IMR-90 (cell line): ENCODE measurements at regions not wholly inside any gene's neighbourhood (a gene's known extent, or its start where the extent isn't known, plus 50 kb on each side); places are given as distances from the start of the nearest gene placed in this dataset.
A peak's percentile ranks its signal among the peaks of the same experiment; 100 is the strongest.

Source experiments
- ATAC-seq: fragments of 200-7000 bp; cut with Tn5 transposase; 2 replicates; pipeline ENCODE4 v1.9.1; 2020; ENCODE audit warnings: low read depth, mild to moderate bottlenecking, moderate library complexity
- BruUV-seq: library from RNA; stranded (reverse); fragments of 400-500 nt; replicated peaks from 2 replicates; lab custom pipeline; 2021; lab: Mats Ljungman, UMichigan
- CTCF ChIA-PET: fragments of 300-600 bp; formaldehyde crosslinking; extraction: SDS; loops from one replicate; lab custom pipeline; 2021; ENCODE audit warnings: antibody characterized with exemption; lab: Yijun Ruan, JAX
- POLR2A ChIA-PET: fragments of 300-600 bp; sonication (Branson Sonifier 250); formaldehyde crosslinking; loops from one replicate; lab custom pipeline; 2022; ENCODE audit warnings: antibody characterized with exemption; ENCODE audit not compliant: unreplicated experiment; lab: Charles Lee
- DNase-seq: peaks from one replicate; pipeline ENCODE4 v3.0.0; 2013
- H2AFZ ChIP-seq: replicated peaks from 2 replicates; pipeline ENCODE3; 2013; ENCODE audit warnings: low read length, mild to moderate bottlenecking; ENCODE audit not compliant: poor library complexity
- H2AK5ac ChIP-seq: 2 replicates; pipeline ENCODE4 v1.6.1; 2013; ENCODE audit warnings: low read depth, low read length, inconsistent platforms
- H2AK9ac ChIP-seq: replicated peaks from 2 replicates; pipeline ENCODE3; 2013; ENCODE audit warnings: mild to moderate bottlenecking, low read depth, low read length, moderate library complexity; ENCODE audit not compliant: poor library complexity
- H2BK120ac ChIP-seq: 2 replicates; pipeline ENCODE4 v1.6.1; 2013; ENCODE audit warnings: low read depth, low read length, inconsistent platforms
- H2BK15ac ChIP-seq: 3 replicates; pipeline ENCODE4 v1.6.1; 2013; ENCODE audit warnings: low read depth, low read length, inconsistent platforms
- H2BK20ac ChIP-seq: 2 replicates; pipeline ENCODE4 v1.6.1; 2013; ENCODE audit warnings: low read depth, mild to moderate bottlenecking, inconsistent platforms, low read length, moderate library complexity
- H2BK5ac ChIP-seq: 2 replicates; pipeline ENCODE4 v1.6.1; 2013; ENCODE audit warnings: mild to moderate bottlenecking, low read depth, low read length, inconsistent platforms; ENCODE audit not compliant: poor library complexity, severe bottlenecking
- H3K14ac ChIP-seq: replicated peaks from 2 replicates; pipeline ENCODE4 v1.6.1; 2013; ENCODE audit warnings: low read depth, low read length, inconsistent platforms
- H3K18ac ChIP-seq: 2 replicates; pipeline ENCODE4 v1.6.1; 2013; ENCODE audit warnings: low read depth, low read length, control low read depth
- H3K23ac ChIP-seq: 2 replicates; pipeline ENCODE4 v1.6.1; 2013; ENCODE audit warnings: low read depth, low read length, inconsistent platforms
- H3K27ac ChIP-seq: 2 replicates; pipeline ENCODE4 v1.5.1; 2013; ENCODE audit warnings: mild to moderate bottlenecking, control low read depth, low read length; ENCODE audit not compliant: insufficient read depth
- H3K27me3 ChIP-seq: 2 replicates; pipeline ENCODE4 v1.6.1; 2013; ENCODE audit warnings: low read length; ENCODE audit not compliant: control insufficient read depth, insufficient read depth
- H3K36me3 ChIP-seq: 2 replicates; pipeline ENCODE4 v1.6.1; 2013; ENCODE audit warnings: low read length, mixed read lengths; ENCODE audit not compliant: control insufficient read depth, insufficient read depth
- H3K4ac ChIP-seq: 2 replicates; pipeline ENCODE4 v1.6.1; 2013; ENCODE audit warnings: low read depth, low read length, inconsistent platforms
- H3K4me1 ChIP-seq: 2 replicates; pipeline ENCODE4 v1.6.1; 2013; ENCODE audit warnings: low read length, mixed read lengths; ENCODE audit not compliant: control insufficient read depth, insufficient read depth
- H3K4me2 ChIP-seq: 2 replicates; pipeline ENCODE4 v1.6.1; 2013; ENCODE audit warnings: low read depth, mild to moderate bottlenecking, control low read depth, low read length, moderate library complexity
- H3K4me3 ChIP-seq: 2 replicates; pipeline ENCODE4 v1.5.1; 2013; ENCODE audit warnings: low read depth, mild to moderate bottlenecking, control low read depth, low read length, moderate library complexity; ENCODE audit not compliant: insufficient read depth
- H3K56ac ChIP-seq: 2 replicates; pipeline ENCODE4 v1.6.1; 2013; ENCODE audit warnings: low read length, inconsistent platforms; ENCODE audit not compliant: insufficient read depth; ENCODE audit errors: extremely low read depth
- H3K79me1 ChIP-seq, 2 experiments: 2 replicates each; pipeline ENCODE4 v1.6.1; 2013; ENCODE audit warnings: low read length in 2 of 2, inconsistent platforms in 1 of 2, low read depth in 1 of 2
- H3K9ac ChIP-seq: 2 replicates; pipeline ENCODE4 v1.6.1; 2013; ENCODE audit warnings: low read depth, low read length, control low read depth
- H3K9me1 ChIP-seq: 2 replicates; pipeline ENCODE4 v1.6.1; 2013; ENCODE audit warnings: low read length, inconsistent platforms; ENCODE audit not compliant: insufficient read depth
- H3K9me3 ChIP-seq: 2 replicates; pipeline ENCODE4 v1.6.1; 2013; ENCODE audit warnings: low read length; ENCODE audit not compliant: control insufficient read depth, insufficient read depth
- H4K20me1 ChIP-seq: 2 replicates; pipeline ENCODE4 v1.6.1; 2013; ENCODE audit warnings: low read length, inconsistent platforms; ENCODE audit not compliant: insufficient read depth
- H4K5ac ChIP-seq: 2 replicates; pipeline ENCODE4 v1.6.1; 2013; ENCODE audit warnings: mild to moderate bottlenecking, low read depth, low read length, control low read depth
- H4K8ac ChIP-seq, 2 experiments: 2 replicates each; pipeline ENCODE4 v1.6.1; 2013; ENCODE audit warnings: low read depth in 2 of 2, low read length in 2 of 2, control low read depth in 1 of 2, inconsistent platforms in 1 of 2
- H4K91ac ChIP-seq: 2 replicates; pipeline ENCODE4 v1.6.1; 2013; ENCODE audit warnings: low read depth, low read length, inconsistent platforms; ENCODE audit not compliant: insufficient read depth
- BHLHE40 ChIP-seq: fragments of 150-350 bp; IDR thresholded peaks from 2 replicates; pipeline ENCODE4 v1.6.1; 2016; ENCODE audit warnings: mild to moderate bottlenecking, low read depth, low read length
- CEBPB ChIP-seq: IDR thresholded peaks from 2 replicates; pipeline ENCODE4 v1.6.1; 2012; ENCODE audit warnings: low read depth, low read length, improper control_type of control experiment
- FOS ChIP-seq: fragments of 150-350 bp; IDR thresholded peaks from 2 replicates; pipeline ENCODE4 v1.6.1; 2016; ENCODE audit warnings: low read depth, low read length
- RCOR1 ChIP-seq: IDR thresholded peaks from 2 replicates; pipeline ENCODE4 v1.6.1; 2012; ENCODE audit warnings: mild to moderate bottlenecking, low read length, improper control_type of control experiment; ENCODE audit not compliant: insufficient replicate concordance
- USF2 ChIP-seq: fragments of 150-350 bp; IDR thresholded peaks from 2 replicates; pipeline ENCODE4 v1.6.1; 2017; ENCODE audit warnings: mild to moderate bottlenecking, antibody characterized with exemption, low read length, low read depth
- WGBS, 2 experiments: methylation state at CpG; one replicate each; pipeline versions ENCODE4 v1.1.5 to v1.1.7; 2013; ENCODE audit warnings: missing lambda C conversion rate in 2 of 2; ENCODE audit not compliant: insufficient read length in 1 of 2; ENCODE audit errors: extremely low coverage in 2 of 2; 5-methylcytosine and 5-hydroxymethylcytosine counted together
- dilution Hi-C: fragments of 300-500 bp; cut with HindIII; formaldehyde crosslinking; loops from one replicate; pipeline ENCODE4 v1.14.3; 2018; ENCODE audit warnings: low sequenced_read_pairs; ENCODE audit not compliant: unreplicated experiment
- in situ Hi-C: fragments of 300-500 bp; cut with MboI; formaldehyde crosslinking; loops from 3 replicates; pipeline ENCODE4 v1.14.3; 2019; ENCODE audit warnings: low sequenced_read_pairs, inconsistent platforms, mixed read lengths
- intact Hi-C: fragments of 100-400 bp; cut with micrococcal nuclease; formaldehyde crosslinking; loops from 2 replicates; pipeline ENCODE4 v1.10.0; 2022
- TF ChIP-seq, protein P1 (sequence below): fragments of 150-350 bp; IDR thresholded peaks from 2 replicates; pipeline ENCODE4 v1.6.1; 2016; ENCODE audit warnings: low read depth, mild to moderate bottlenecking, low read length, moderate library complexity, borderline replicate concordance

DNA sequence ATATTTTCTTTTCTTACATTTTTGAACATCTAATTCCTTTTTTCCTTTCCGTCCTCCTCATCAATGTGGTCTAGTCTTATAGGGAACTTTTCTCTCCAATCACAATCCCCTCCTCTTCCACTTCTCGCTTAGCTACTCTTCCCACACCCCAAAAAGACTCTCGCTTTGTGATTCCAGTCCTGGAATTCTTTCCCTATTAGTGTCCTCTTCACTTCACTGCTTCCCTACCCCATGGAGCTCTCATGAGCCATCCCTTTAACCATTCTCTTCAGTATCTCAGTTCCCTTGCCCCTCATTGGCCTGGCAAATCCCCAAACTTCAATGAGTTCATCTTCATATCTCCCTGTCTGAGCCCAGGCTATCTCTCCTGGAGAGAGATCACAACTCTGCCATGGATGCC lies 55.3 kb upstream of the CEP85L start:
- peak overlapping the region; percentile 75 for H2AFZ ChIP-seq

More for the DNA sequence above, 55.3 kb upstream of the CEP85L start:
- Histone ChIP-seq H2BK5ac (peak overlapping the region; percentile 29), H3K9ac (no peak overlapping the region), H2BK120ac (peak overlapping the region; percentile 51), H4K8ac (peak overlapping the region in 1 of 2 experiments; percentile 61; a peak in 2 of 4 replicates), H3K18ac (peak overlapping the region; percentile 78), H4K5ac (no peak overlapping the region; the same call in 1 of the 2 replicates), H3K4ac (peak overlapping the region; percentile 55), H2AK5ac (peak overlapping the region; percentile 64; the same call in 1 of the 2 replicates), H4K20me1 (no peaks in the 10 kb centered on the region), H2AK9ac (no peak overlapping the region), H2BK15ac (peak overlapping the region; percentile 15; the same call in 1 of the 3 replicates), H3K4me1 (peaks cover 10% of the 10 kb centered on the region), H3K14ac (peak overlapping the region; percentile 68), H3K4me3 (no peak overlapping the region), H3K27me3 (no peaks in the 10 kb centered on the region), H3K27ac (no peak overlapping the region; the same call in 1 of the 2 replicates), H3K9me1 (peaks cover 8% of the 10 kb centered on the region; the same call in 1 of the 2 replicates), H4K91ac (0 out of 2 replicates have a peak overlapping the region, but pooled peaks have one; percentile 6), H3K9me3 (no peaks in the 10 kb centered on the region), H3K79me1 (peaks cover 0 to 8% of the 10 kb centered on the region in 2 experiments; a peak in 1 of 4 replicates), H3K4me2 (peak overlapping the region; percentile 31; the same call in 1 of the 2 replicates), H2BK20ac (peak overlapping the region; percentile 70), H3K23ac (peak overlapping the region; percentile 32; the same call in 1 of the 2 replicates), H3K36me3 (no peaks in the 10 kb centered on the region), H3K56ac (no peak overlapping the region)
- in situ Hi-C loops, result no loop called here
- 88% methylated on average over 1 of the region's 3 CpGs; no CpG with 5 or more reads in 1 of the 2 experiments for WGBS, 2 experiments
- TF ChIP-seq RCOR1 (no peak), BHLHE40 (no peak), CEBPB (no peak), USF2 (no peak), FOS (no peak)
- TF ChIP-seq, protein P1, sequence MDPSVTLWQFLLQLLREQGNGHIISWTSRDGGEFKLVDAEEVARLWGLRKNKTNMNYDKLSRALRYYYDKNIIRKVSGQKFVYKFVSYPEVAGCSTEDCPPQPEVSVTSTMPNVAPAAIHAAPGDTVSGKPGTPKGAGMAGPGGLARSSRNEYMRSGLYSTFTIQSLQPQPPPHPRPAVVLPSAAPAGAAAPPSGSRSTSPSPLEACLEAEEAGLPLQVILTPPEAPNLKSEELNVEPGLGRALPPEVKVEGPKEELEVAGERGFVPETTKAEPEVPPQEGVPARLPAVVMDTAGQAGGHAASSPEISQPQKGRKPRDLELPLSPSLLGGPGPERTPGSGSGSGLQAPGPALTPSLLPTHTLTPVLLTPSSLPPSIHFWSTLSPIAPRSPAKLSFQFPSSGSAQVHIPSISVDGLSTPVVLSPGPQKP, result no peak
- ChIA-PET POLR2A (no interaction called here), CTCF (interaction anchor here (1.0 kb wide), 1 partner anchor 9 kb away, joined by 4 read pairs; no protein-coding TSS in a partner anchor)
- DNase-seq (no peak), ATAC-seq (no peak)
- intact Hi-C loops, result loop anchor here (5.0 kb wide), 2 partner anchors 39 to 71 kb away; no protein-coding TSS in a partner anchor
- BruUV-seq, result no TSS peak
- dilution Hi-C loops, result no loop called here
